ENCODE measurements at regions not wholly inside any gene's neighbourhood (a gene's known extent, or its start where the extent isn't known, plus 50 kb on each side); places are given as distances from the start of the nearest gene placed in this dataset.

DNA sequence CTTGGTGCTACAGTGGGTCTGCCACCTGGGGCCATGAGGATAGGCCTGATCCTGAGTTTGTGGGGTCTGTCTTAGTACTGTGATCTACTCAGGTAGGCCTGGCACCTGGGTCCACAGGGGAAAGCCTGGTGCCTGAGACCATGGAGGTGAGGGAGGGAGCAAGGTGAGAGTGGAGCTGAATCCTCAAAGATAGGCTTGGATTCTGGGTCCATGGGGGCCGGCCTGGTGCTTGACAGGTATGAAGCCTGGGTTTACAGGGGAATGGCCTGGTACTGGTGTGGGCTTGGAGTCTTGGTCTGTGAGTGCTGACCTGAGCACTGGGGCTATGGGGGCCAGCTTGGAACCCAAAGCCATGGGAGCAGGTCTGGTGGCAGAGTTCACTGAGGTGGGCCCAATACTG lies 439.2 kb upstream of the SMARCA2 start:
- no peak for TF ChIP-seq CTCF (IDR thresholded peaks at IDR 0.05; ENCODE audit: insufficient read depth, low read length, poor library complexity, severe bottlenecking)
- TF ChIP-seq EZH2phosphoT487 (conservative IDR thresholded peaks at IDR 0.05; ENCODE audit: low read length): no peak
